ENCODE measurements at regions not wholly inside any gene's neighbourhood (a gene's known extent, or its start where the extent isn't known, plus 50 kb on each side); places are given as distances from the start of the nearest gene placed in this dataset.

DNA sequence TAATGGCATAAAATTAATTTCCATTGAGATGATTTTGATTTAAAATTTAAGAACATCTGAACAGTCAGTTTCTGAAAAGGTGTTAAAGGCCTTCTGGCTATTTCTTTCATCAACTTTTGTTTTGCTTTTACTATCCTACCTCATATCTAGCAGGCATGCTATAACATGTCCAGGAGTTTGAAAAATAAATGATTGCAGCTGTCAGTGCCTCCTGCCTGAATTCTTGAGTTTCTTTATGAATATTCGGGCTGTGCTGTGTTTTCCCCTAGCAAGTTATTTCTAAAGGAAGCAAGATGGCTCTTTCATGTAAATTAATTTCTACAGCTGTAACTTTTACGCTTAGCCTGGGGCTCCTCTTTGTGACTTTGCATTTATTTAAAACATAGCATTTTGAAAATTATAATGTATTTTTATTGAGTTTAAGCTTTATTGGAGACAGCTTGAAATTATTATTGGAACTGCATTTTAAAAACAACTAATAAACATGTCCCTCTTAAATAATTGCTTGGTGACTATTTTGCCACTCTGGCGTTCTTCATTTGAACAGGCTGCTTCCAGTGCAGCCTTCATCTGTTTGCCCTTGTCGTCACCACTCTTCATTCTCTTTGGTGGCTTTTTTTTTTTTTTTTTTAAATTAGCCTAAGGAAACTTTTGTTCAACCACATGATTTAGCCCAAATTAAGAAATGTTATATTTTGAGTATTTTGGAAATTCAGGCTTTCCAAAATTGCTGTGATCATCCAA, 1083.4 kb upstream of the LRRN3 start:
- TF ChIP-seq, protein P1, sequence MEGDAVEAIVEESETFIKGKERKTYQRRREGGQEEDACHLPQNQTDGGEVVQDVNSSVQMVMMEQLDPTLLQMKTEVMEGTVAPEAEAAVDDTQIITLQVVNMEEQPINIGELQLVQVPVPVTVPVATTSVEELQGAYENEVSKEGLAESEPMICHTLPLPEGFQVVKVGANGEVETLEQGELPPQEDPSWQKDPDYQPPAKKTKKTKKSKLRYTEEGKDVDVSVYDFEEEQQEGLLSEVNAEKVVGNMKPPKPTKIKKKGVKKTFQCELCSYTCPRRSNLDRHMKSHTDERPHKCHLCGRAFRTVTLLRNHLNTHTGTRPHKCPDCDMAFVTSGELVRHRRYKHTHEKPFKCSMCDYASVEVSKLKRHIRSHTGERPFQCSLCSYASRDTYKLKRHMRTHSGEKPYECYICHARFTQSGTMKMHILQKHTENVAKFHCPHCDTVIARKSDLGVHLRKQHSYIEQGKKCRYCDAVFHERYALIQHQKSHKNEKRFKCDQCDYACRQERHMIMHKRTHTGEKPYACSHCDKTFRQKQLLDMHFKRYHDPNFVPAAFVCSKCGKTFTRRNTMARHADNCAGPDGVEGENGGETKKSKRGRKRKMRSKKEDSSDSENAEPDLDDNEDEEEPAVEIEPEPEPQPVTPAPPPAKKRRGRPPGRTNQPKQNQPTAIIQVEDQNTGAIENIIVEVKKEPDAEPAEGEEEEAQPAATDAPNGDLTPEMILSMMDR (conservative IDR thresholded peaks at IDR 0.05 in 1 of 2, IDR thresholded peaks at IDR 0.05 in 1 of 2; ENCODE audit: low read depth in 1 of 2, low read length in 2 of 2), result no peak
- TF ChIP-seq EZH2 (IDR thresholded peaks at IDR 0.05; ENCODE audit: low read length, missing control alignments), result no peak

DNA sequence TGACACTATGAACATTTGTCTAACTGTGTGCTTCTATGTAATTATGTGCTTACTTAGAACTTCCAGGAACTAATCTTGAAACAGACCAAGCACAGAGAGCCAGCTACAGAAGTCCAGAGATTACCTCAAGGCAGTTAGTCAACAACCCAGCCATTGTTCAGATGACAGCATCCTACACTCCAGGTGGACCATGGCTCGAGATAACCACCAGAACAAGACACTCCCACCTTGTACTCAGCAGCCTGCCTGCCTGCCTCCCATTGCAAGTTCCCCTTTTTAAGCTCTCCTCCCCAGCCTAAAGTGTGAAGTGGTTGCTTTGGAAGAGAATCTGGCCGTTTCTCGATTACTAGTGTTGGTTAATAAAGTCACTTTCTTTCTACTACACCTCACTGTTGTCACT, 1080.6 kb upstream of the LRRN3 start:
- Histone ChIP-seq H3K27ac (ENCODE audit: insufficient read depth, low read length) (no peak overlapping the region), H3K79me2 (ENCODE audit: control insufficient read depth, insufficient read depth, low read length) (no peaks in the 10 kb centered on the region), H3K9ac (ENCODE audit: insufficient read depth, low read length) (no peak overlapping the region), H3K4me1 (ENCODE audit: control insufficient read depth, extremely low read depth, insufficient read depth, low read length) (no peaks in the 10 kb centered on the region), H2AFZ (ENCODE audit: low read length) (no peak overlapping the region), H3K9me3 (ENCODE audit: control insufficient read depth, insufficient read depth, low read depth, low read length) (no peaks in the 10 kb centered on the region), H4K20me1 (ENCODE audit: control insufficient read depth, extremely low read depth, insufficient read depth, low read length) (no peaks in the 10 kb centered on the region), H3K4me3 (replicated peaks in 1 of 4; ENCODE audit: control extremely low read depth in 1 of 4, insufficient read depth in 1 of 4, low read depth in 3 of 4, low read length in 4 of 4) (no peak overlapping the region), H3K4me2 (ENCODE audit: extremely low read depth, insufficient read depth, low read length) (no peak overlapping the region), H3K27me3 (ENCODE audit: control insufficient read depth, insufficient read depth, low read length) (no peaks in the 10 kb centered on the region), H3K36me3 (ENCODE audit: control insufficient read depth, insufficient read depth, low read length) (no peaks in the 10 kb centered on the region)
- TF ChIP-seq EZH2 (IDR thresholded peaks at IDR 0.05; ENCODE audit: low read length, missing control alignments), result no peak
- DNase-seq (ENCODE audit: low read depth in 2 of 2), result no peak

More for the DNA sequence above, 1083.4 kb upstream of the LRRN3 start:
- no peaks in the 10 kb centered on the region for H3K9me3 ChIP-seq (ENCODE audit: control insufficient read depth, insufficient read depth, low read depth, low read length)
- no peak overlapping the region for H2AFZ ChIP-seq (ENCODE audit: low read length)
- H3K27ac ChIP-seq (ENCODE audit: insufficient read depth, low read length), result no peak overlapping the region
- H3K4me1 ChIP-seq (ENCODE audit: control insufficient read depth, extremely low read depth, insufficient read depth, low read length), result no peaks in the 10 kb centered on the region
- H3K4me2 ChIP-seq (ENCODE audit: extremely low read depth, insufficient read depth, low read length), result no peak overlapping the region
- no peaks in the 10 kb centered on the region for H3K79me2 ChIP-seq (ENCODE audit: control insufficient read depth, insufficient read depth, low read length)
- H3K9ac ChIP-seq (ENCODE audit: insufficient read depth, low read length), result no peak overlapping the region
- no peaks in the 10 kb centered on the region for H4K20me1 ChIP-seq (ENCODE audit: control insufficient read depth, extremely low read depth, insufficient read depth, low read length)
- H3K36me3 ChIP-seq (ENCODE audit: control insufficient read depth, insufficient read depth, low read length), result no peaks in the 10 kb centered on the region
- H3K27me3 ChIP-seq (ENCODE audit: control insufficient read depth, insufficient read depth, low read length), result no peaks in the 10 kb centered on the region
- no peak for DNase-seq (ENCODE audit: low read depth in 2 of 2)
- no peak overlapping the region for H3K4me3 ChIP-seq (replicated peaks in 1 of 4; ENCODE audit: control extremely low read depth in 1 of 4, insufficient read depth in 1 of 4, low read depth in 3 of 4, low read length in 4 of 4)

GRCh38 chr7:110017405-110017804, 1073.5 kb upstream of the LRRN3 start:
- no peak overlapping the region for H2AFZ ChIP-seq (ENCODE audit: low read length)
- no peaks in the 10 kb centered on the region for H3K27me3 ChIP-seq (ENCODE audit: control insufficient read depth, insufficient read depth, low read length)
- H3K79me2 ChIP-seq (ENCODE audit: control insufficient read depth, insufficient read depth, low read length), result no peaks in the 10 kb centered on the region
- DNase-seq (ENCODE audit: low read depth in 2 of 2), result no peak
- no peaks in the 10 kb centered on the region for H3K9me3 ChIP-seq (ENCODE audit: control insufficient read depth, insufficient read depth, low read depth, low read length)
- no peak overlapping the region for H3K27ac ChIP-seq (ENCODE audit: insufficient read depth, low read length)
- H3K9ac ChIP-seq (ENCODE audit: insufficient read depth, low read length), result no peak overlapping the region
- no peak overlapping the region for H3K4me3 ChIP-seq (replicated peaks in 1 of 4; ENCODE audit: control extremely low read depth in 1 of 4, insufficient read depth in 1 of 4, low read depth in 3 of 4, low read length in 4 of 4)
- no peaks in the 10 kb centered on the region for H4K20me1 ChIP-seq (ENCODE audit: control insufficient read depth, extremely low read depth, insufficient read depth, low read length)
- H3K36me3 ChIP-seq (ENCODE audit: control insufficient read depth, insufficient read depth, low read length), result no peaks in the 10 kb centered on the region
- H3K4me1 ChIP-seq (ENCODE audit: control insufficient read depth, extremely low read depth, insufficient read depth, low read length), result no peaks in the 10 kb centered on the region
- no peak overlapping the region for H3K4me2 ChIP-seq (ENCODE audit: extremely low read depth, insufficient read depth, low read length)
- TF ChIP-seq, protein P1 (conservative IDR thresholded peaks at IDR 0.05 in 1 of 2, IDR thresholded peaks at IDR 0.05 in 1 of 2; ENCODE audit: low read depth in 1 of 2, low read length in 2 of 2), result no peak
- no peak for TF ChIP-seq EZH2 (IDR thresholded peaks at IDR 0.05; ENCODE audit: low read length, missing control alignments)

Data from fibroblast of lung (primary cell).